Upper lobe of left lung (tissue), 6 donors: ENCODE measurements at regions not wholly inside any gene's neighbourhood (a gene's known extent, or its start where the extent isn't known, plus 50 kb on each side); places are given as distances from the start of the nearest gene placed in this dataset.

Source experiments
- ATAC-seq, 2 donors: fragments of 200-7000 bp; cut with Tn5 transposase; one replicate each; pipeline ENCODE4 v1.9.1; 2022; ENCODE audit warnings: mild to moderate bottlenecking in 2 of 2, moderate library complexity in 2 of 2; ENCODE audit not compliant: low FRiP score in 2 of 2
- DNase-seq, 2 donors: peaks; one replicate each; pipeline ENCODE4 v3.0.0-alpha.2; 2019 to 2020
- H3K27ac ChIP-seq, 4 donors: fragments of 200-600 bp; sonication (generic); one replicate each; pipeline ENCODE4 v1.5.1; 2016 to 2019
- H3K27me3 ChIP-seq, 4 donors: fragments of 200-600 bp; sonication (generic); one replicate each; pipeline ENCODE4 v1.5.1; 2017 to 2019
- H3K36me3 ChIP-seq, 4 donors: fragments of 200-600 bp; sonication (generic); one replicate each; pipeline ENCODE4 v1.5.1; 2016 to 2019
- H3K4me1 ChIP-seq, 4 donors: fragments of 200-600 bp; sonication (generic); one replicate each; pipeline ENCODE4 v1.5.1; 2018 to 2019
- H3K4me3 ChIP-seq, 4 donors: fragments of 200-600 bp; sonication (generic); one replicate each; pipeline ENCODE4 v1.5.1; 2017 to 2019; ENCODE audit warnings: mild to moderate bottlenecking in 2 of 4, moderate library complexity in 1 of 4
- H3K9me3 ChIP-seq, 4 donors: fragments of 200-600 bp; sonication (generic); one replicate each; pipeline ENCODE4 v1.5.1; 2018 to 2019
- CTCF ChIP-seq, 6 experiments: fragments of 450-650 bp in 4 of 6; fragments of 200-600 bp in 2 of 6; sonication (generic) in 2 of 6; IDR thresholded peaks; one replicate each; pipeline ENCODE4 v1.5.1; 2016 to 2019; ENCODE audit warnings: antibody characterized with exemption in 6 of 6
- EP300 ChIP-seq, 4 donors: sonication (generic); formaldehyde crosslinking; IDR thresholded peaks; one replicate each; pipeline ENCODE4 v1.5.1; 2017; ENCODE audit warnings: antibody characterized with exemption in 4 of 4, control low read depth in 2 of 4
- POLR2A ChIP-seq, 4 donors: fragments of 450-650 bp; IDR thresholded peaks; one replicate each; pipeline ENCODE4 v1.5.1; 2016 to 2017; ENCODE audit warnings: antibody characterized with exemption in 4 of 4, mild to moderate bottlenecking in 2 of 4
- POLR2AphosphoS5 ChIP-seq, 2 donors: sonication (generic); formaldehyde crosslinking; IDR thresholded peaks; one replicate each; pipeline ENCODE4 v1.5.1; 2017; ENCODE audit warnings: antibody characterized with exemption in 2 of 2
- WGBS, 2 donors: methylation state at CpG; one replicate each; pipeline ENCODE4 v1.1.5; 2017 to 2018; 5-methylcytosine and 5-hydroxymethylcytosine counted together
- donor health status: DM: no; HTN: no; CAD: no; lungs with moderate emphysema.
- donor health status: DM: no; HTN: yes; CAD: no; lungs with severe emphysema.

- TF ChIP-seq POLR2AphosphoS5 (IDR thresholded peaks at IDR 0.05) (no peak), EP300 (IDR thresholded peaks at IDR 0.05) (no peak), POLR2A (IDR thresholded peaks at IDR 0.05) (no peak), CTCF (IDR thresholded peaks at IDR 0.05) (no peak)
These were observed 217.5 kb upstream of the PELI2 start for GRCh38 chr14:55900749-55901148.

GRCh38 chr14:55901291-55901690, 216.9 kb upstream of the PELI2 start:
- Histone ChIP-seq H3K36me3 (no peaks in the 10 kb centered on the region), H3K4me1 (no peaks in the 10 kb centered on the region), H3K9me3 (no peaks in the 10 kb centered on the region), H3K27me3 (no peaks in the 10 kb centered on the region), H3K27ac (no peak overlapping the region), H3K4me3 (no peak overlapping the region)
- no peak for ATAC-seq
- TF ChIP-seq CTCF (IDR thresholded peaks at IDR 0.05) (no peak), POLR2A (IDR thresholded peaks at IDR 0.05) (no peak)
- WGBS, 2 donors: 74 to 78% methylated on average over 5 of the region's 5 CpGs
- no peak for DNase-seq

More at GRCh38 chr14:55900749-55901148, 217.5 kb upstream of the PELI2 start:
- Histone ChIP-seq H3K27ac (no peak overlapping the region), H3K27me3 (no peaks in the 10 kb centered on the region), H3K36me3 (no peaks in the 10 kb centered on the region), H3K4me1 (no peaks in the 10 kb centered on the region), H3K4me3 (no peak overlapping the region), H3K9me3 (no peaks in the 10 kb centered on the region)
- DNase-seq (no peak), ATAC-seq (no peak)
- WGBS, 2 donors: 77 to 82% methylated on average over 2 of the region's 2 CpGs

GRCh38 chr14:55902241-55902640, 216.0 kb upstream of the PELI2 start:
- no peaks in the 10 kb centered on the region for H3K4me1 ChIP-seq
- H3K36me3 ChIP-seq: no peaks in the 10 kb centered on the region
- no peaks in the 10 kb centered on the region for H3K27me3 ChIP-seq
- H3K4me3 ChIP-seq: no peak overlapping the region
- TF ChIP-seq POLR2A (IDR thresholded peaks at IDR 0.05): no peak
- no peak for TF ChIP-seq POLR2AphosphoS5 (IDR thresholded peaks at IDR 0.05)
- no peak for TF ChIP-seq EP300 (IDR thresholded peaks at IDR 0.05)
- TF ChIP-seq CTCF (IDR thresholded peaks at IDR 0.05): no peak
- DNase-seq: no peak
- H3K27ac ChIP-seq: no peak overlapping the region
- WGBS, 2 donors: 70 to 71% methylated on average over 5 of the region's 5 CpGs
- no peak for ATAC-seq
- H3K9me3 ChIP-seq: no peaks in the 10 kb centered on the region

- Histone ChIP-seq H3K4me3 (no peak overlapping the region), H3K27me3 (no peaks in the 10 kb centered on the region), H3K9me3 (no peaks in the 10 kb centered on the region), H3K27ac (no peak overlapping the region), H3K4me1 (no peaks in the 10 kb centered on the region), H3K36me3 (no peaks in the 10 kb centered on the region)
- ATAC-seq (no peak), DNase-seq (no peak)
- TF ChIP-seq POLR2A (IDR thresholded peaks at IDR 0.05) (no peak), EP300 (IDR thresholded peaks at IDR 0.05) (no peak), POLR2AphosphoS5 (IDR thresholded peaks at IDR 0.05) (no peak), CTCF (IDR thresholded peaks at IDR 0.05) (no peak)
- WGBS, 2 donors: 86 to 89% methylated on average over 5 of the region's 5 CpGs
These were observed 214.1 kb upstream of the PELI2 start for GRCh38 chr14:55904086-55904485.

- Histone ChIP-seq H3K27ac (no peak overlapping the region), H3K9me3 (no peaks in the 10 kb centered on the region), H3K4me1 (no peaks in the 10 kb centered on the region), H3K27me3 (no peaks in the 10 kb centered on the region), H3K4me3 (no peak overlapping the region), H3K36me3 (no peaks in the 10 kb centered on the region)
- no peak for TF ChIP-seq EP300 (IDR thresholded peaks at IDR 0.05)
- no peak for TF ChIP-seq POLR2A (IDR thresholded peaks at IDR 0.05)
- TF ChIP-seq POLR2AphosphoS5 (IDR thresholded peaks at IDR 0.05): no peak
- no peak for TF ChIP-seq CTCF (IDR thresholded peaks at IDR 0.05)
- no peak for DNase-seq
- 76 to 97% methylated on average over 1 of the region's 1 CpG for WGBS, 2 donors
- no peak for ATAC-seq
These were observed 210.1 kb upstream of the PELI2 start for GRCh38 chr14:55908106-55908505.
